Prostate gland (tissue), 2 donors: ENCODE measurements at regions not wholly inside any gene's neighbourhood (a gene's known extent, or its start where the extent isn't known, plus 50 kb on each side); places are given as distances from the start of the nearest gene placed in this dataset.

ENCODE experiments used
- POLR2A ChIP-seq: fragments of 450-650 bp; IDR thresholded peaks from one replicate; pipeline ENCODE4 v1.6.1; 2016; ENCODE audit warnings: antibody characterized with exemption, mild to moderate bottlenecking
- POLR2AphosphoS5 ChIP-seq: sonication (generic); formaldehyde crosslinking; IDR thresholded peaks from one replicate; pipeline ENCODE4 v1.6.1; 2017; ENCODE audit warnings: antibody characterized with exemption
- TF ChIP-seq, protein P1 (sequence below), 4 experiments: fragments of 200-600 bp in 2 of 4; fragments of 450-650 bp in 2 of 4; sonication (generic) in 2 of 4; IDR thresholded peaks; 1 replicate in 3 of 4; 2 replicates in 1 of 4; pipeline ENCODE4 v1.5.1; 2016 to 2019; ENCODE audit warnings: antibody characterized with exemption in 4 of 4, mild to moderate bottlenecking in 2 of 4, moderate library complexity in 2 of 4

DNA sequence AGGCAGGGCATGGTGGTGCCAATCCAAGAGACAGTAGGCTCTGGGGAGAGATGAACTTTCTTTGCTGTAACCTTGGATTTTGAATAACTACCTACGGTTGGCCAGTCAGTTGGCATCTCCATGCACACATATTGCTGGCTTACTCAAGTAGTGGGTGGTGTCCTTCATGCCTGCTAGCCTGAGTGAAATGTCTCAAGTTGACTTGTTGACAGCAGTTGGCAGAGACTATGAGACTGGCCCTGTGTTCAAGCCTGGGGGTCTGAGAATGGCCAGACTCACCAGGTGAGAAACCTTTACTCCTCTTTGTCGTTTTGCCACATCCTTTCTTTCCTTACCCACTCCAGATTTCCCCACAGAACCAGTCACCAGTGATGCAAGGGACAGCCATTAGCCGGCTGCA lies 173.3 kb downstream of the MID1IP1 start:
- TF ChIP-seq, protein P1, sequence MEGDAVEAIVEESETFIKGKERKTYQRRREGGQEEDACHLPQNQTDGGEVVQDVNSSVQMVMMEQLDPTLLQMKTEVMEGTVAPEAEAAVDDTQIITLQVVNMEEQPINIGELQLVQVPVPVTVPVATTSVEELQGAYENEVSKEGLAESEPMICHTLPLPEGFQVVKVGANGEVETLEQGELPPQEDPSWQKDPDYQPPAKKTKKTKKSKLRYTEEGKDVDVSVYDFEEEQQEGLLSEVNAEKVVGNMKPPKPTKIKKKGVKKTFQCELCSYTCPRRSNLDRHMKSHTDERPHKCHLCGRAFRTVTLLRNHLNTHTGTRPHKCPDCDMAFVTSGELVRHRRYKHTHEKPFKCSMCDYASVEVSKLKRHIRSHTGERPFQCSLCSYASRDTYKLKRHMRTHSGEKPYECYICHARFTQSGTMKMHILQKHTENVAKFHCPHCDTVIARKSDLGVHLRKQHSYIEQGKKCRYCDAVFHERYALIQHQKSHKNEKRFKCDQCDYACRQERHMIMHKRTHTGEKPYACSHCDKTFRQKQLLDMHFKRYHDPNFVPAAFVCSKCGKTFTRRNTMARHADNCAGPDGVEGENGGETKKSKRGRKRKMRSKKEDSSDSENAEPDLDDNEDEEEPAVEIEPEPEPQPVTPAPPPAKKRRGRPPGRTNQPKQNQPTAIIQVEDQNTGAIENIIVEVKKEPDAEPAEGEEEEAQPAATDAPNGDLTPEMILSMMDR (IDR thresholded peaks at IDR 0.05) = no peak
- TF ChIP-seq POLR2A (no peak), POLR2AphosphoS5 (no peak)
